GM18868 (cell line): ENCODE measurements at regions not wholly inside any gene's neighbourhood (a gene's known extent, or its start where the extent isn't known, plus 50 kb on each side); places are given as distances from the start of the nearest gene placed in this dataset.
"Not testable (repeated sequence)": the region's sequence is repeated elsewhere in the genome, so short reads cannot be mapped to it uniquely, and the experiment has no call there.

Source experiments
- ATAC-seq: cut with Tn5 transposase; IDR thresholded peaks from one replicate; pipeline ENCODE4 v1.9.1; 2021; ENCODE audit warnings: mild to moderate bottlenecking, moderate library complexity; ENCODE audit not compliant: unreplicated experiment

DNA sequence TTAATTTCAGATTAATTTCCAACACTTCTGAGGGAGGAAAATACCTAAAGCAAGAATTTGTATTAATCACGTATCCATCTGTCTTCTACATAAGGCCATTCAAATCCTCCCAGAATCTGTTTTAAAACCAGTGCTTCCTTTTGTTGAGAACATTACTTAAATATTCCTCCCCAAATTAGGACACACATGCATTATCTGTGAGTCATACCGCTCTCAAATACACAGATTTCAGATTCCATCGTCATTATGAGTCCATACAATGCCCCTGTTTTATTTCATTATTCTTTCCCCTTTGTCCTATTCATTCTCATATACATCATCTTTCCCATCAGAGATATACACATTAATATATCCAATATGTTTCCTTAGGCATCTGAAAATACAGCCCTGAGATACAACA is 57.3 kb upstream of the PRSS12 start:
- ATAC-seq = no peak

DNA sequence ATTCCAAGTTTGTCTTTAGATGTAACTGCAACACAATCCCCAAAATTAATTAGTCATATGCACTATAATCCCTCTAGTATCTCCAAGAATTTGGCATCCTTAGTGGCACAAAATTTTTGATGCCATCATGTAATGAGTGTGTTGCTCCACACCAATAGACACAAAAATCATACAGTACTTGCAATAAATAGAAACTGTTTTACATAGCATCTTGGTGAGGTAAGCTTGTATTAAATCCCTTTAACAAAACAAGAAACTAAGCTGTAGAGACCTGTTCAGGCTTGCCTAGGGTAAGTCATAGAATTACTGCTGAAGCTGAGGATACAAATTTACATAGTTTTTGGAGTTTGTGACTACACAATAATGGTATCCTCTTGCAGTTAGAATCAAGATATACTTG is 64.5 kb upstream of the PRSS12 start:
- ATAC-seq = no peak

DNA sequence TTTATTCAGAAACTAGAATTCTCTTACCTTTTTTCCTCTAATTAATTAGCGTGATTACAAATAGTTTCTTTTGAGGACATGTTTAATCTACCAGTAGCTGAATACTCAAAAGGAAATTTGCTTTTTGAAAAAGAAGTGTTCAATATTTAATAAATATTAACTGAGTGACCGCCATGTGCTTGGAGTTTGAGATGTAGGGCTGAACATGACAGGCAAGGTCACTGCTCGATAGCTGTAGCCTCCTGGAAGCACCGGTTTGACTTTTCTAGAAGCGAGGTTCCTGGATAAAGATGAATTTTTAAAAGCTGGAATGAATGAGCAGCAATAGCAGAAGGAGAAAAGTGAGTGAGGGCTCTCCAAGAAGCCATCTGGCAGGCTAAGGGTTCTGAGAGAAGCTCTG is 65.0 kb upstream of the PRSS12 start:
- ATAC-seq = not testable (repeated sequence)

DNA sequence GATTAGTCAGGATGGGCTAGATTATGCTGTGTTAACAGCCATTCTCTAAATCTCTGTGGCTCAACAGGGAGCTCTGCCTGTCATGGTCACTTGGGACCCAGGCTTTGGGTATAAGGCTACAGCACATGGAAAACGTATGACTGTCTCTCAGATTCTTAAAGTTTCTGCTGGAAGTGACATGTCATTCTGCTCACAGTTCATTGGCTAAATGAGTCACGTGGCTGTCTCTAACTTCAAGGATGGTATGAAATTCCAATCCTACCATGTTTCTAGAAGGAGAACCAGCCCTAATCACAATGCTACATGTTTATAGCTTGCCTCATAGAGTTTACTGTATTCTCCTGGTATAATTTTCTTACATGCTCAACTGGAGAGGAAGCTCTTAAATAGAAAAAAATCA is 65.6 kb upstream of the PRSS12 start:
- ATAC-seq = not testable (repeated sequence)

DNA sequence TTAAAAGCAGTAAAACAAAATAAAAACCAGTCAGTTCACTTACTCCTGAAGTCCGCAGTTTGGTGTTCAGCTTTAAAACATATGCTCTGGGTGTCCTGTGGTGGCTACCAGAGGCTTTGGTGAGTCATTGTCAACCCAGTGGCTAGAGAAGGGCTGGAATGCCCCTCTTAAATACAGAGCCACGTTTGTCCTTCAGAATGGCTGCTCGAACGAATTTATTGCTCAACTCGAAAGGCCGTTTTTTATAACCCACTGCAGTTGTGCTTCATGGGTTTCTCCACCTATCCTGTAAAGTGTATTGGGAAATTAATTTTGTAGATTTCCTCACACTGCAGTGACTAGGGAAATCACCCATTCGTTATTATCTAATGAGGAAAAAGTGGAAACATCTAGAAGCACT is 66.8 kb upstream of the PRSS12 start:
- ATAC-seq = not testable (repeated sequence)

DNA sequence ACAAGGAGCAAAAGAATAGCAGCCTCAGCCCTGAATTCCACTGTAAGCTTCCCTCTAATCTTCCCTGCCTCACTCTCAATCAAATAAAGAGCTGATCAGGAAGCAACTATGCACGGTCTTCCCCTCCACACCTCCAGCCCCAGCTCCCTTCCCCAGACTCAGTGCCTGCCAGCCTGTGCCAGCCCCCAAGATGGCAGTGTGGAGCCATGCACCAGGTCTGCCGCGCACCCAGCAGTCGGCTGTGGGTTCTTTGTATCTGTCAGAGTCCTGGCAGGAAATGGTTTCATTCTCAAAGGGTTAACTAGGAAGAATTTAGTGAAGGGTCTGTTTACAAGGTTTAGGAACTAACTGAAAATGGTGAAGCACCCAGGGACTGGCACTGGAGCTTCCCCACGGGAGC is 71.3 kb upstream of the PRSS12 start:
- ATAC-seq = not testable (repeated sequence)

DNA sequence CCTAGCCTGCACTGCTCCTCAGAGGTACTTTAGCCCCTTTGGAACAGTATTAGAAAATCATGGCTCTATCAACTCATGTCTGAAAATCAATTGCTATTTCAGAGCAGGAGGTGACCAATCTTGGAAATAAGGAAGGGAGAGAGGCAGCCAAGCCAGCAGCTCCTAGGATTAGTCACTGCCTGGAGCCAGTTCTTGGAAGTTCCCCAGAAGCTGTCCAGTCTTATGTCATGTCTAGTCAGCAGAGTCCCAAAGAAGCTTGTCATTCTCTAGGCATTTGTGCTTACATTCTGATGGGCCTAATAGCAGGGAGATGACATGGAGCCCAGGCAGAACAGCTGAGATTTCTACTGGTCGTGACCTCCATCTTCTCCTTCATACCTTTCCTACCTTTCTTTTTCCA is 76.1 kb upstream of the PRSS12 start:
- ATAC-seq = not testable (repeated sequence)

DNA sequence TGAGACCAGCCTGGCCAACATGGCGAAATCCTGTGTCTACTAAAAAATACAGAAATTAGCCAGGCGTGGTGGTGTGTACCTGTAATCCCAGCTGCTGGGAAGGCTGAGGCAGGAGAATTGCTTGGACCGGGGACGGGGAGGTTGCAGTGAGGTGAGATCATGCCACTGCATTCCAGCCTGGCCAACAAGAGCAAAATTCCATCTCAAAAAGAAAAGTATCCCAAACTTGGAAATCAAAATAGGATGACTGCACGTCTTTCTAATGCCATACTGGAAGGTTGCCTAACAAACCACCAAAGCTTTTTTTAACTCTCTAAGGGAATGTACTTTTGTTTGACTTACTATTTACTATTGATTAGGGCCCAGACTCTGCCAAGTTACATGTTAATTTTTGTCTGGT is 79.6 kb upstream of the PRSS12 start:
- ATAC-seq = not testable (repeated sequence)

DNA sequence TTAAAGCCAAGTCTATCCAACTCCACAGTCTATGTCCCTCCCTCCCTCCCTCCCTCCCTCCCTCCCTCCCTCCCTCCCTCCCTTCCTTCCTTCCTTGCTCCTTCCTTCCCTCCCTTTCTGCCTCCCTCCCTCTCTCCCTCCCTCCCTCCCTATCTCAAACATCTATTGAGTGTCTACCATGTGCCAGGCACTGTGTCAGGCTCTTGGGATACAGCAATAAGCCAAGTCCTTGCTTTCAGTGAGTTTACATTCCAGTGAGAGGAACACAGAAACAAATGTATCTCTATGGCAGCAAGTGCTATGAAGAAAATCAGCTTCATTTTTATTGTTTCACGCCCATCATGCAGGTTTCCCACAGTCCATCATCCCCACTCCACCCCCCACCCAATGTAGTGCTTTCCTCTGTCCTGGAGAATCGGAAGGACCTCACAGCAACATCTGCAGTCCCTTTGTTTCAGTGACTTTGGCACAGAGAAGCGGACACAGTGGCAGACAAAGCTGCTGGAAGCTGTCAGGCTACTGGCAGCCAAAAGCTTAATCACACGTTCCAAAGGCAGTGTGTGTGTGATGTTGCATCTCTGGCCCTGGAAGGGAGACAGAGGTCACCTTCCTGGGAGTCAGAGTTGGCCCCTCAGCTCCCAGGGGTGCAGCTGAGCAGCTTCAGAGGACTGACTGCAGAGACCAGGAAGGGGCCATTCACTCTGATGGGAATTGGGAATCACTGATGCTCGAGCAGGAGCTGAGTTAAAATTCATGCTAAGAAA is 81.0 kb upstream of the PRSS12 start:
- not testable (repeated sequence) for ATAC-seq

DNA sequence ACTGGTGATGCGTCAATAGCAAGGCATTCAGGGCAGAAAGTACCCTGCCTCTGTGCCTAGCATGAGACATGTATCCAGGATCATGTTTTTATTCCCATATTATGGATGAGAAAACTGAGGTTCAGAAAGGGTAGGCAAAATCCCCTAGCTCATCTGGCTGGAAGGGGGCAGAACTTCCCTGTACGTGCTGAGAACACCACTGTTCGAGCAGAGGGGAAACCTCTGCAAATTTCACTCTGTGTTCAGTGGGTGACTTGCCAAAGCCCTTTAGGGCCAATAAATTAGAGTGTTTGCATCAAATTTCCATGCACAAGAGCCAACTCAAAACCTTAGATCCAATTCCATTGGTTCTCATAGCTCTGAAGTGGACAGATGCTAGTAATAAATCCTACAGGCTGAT is 82.6 kb upstream of the PRSS12 start:
- ATAC-seq = not testable (repeated sequence)

DNA sequence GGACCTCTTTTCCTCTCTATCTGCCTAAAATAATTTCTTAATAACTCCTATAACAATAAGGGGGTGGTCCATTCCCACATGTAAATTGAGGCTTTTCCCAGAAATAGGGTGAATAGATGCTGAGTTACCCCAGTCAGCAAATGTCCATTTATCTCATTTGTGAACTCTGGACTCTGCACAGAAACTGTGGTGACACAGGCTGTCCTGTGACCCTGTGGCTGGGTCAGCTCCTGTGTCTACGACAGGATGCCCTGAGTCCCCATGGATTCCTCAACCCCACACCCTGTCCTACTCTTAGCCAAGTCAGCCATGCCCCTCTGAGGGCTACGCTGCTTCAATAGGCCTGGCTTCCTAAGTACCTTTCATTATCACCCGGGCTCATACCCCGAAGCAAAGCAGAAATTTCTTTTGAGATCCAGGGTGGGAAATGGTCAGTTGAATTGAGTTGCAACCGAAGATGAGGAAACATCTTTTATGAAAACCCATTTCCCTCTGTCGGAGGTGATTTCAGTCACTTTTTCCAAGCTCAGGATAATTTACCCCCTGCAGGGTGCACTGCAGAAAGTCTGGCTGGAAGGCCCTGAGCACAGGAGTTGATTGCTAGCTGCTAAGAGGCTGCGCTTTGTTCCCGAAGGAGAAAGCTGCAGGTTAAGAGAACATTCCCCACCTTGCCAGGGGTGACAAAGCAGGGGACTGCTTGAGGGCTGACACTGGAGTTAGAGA is 89.5 kb upstream of the PRSS12 start:
- not testable (repeated sequence) for ATAC-seq

DNA sequence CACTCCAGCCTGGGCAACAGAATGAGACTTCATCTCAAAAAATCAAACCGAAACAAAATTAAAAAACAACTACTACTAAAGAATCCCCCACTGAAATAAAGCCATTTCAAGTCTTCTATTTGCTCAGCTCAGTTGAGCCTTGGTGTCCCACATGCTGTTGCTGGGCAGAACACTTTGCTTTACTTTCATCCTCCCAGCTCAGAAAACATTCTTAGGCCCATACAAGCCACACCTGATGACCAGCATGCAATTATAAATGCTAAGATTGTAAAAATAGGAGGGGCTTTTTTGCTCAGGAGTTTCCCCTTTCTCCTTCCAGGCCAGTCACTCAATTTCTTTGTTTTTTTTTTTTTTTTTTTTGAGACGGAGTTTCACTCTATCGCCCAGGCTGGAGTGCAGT is 94.6 kb upstream of the PRSS12 start:
- ATAC-seq = peak; percentile 64

DNA sequence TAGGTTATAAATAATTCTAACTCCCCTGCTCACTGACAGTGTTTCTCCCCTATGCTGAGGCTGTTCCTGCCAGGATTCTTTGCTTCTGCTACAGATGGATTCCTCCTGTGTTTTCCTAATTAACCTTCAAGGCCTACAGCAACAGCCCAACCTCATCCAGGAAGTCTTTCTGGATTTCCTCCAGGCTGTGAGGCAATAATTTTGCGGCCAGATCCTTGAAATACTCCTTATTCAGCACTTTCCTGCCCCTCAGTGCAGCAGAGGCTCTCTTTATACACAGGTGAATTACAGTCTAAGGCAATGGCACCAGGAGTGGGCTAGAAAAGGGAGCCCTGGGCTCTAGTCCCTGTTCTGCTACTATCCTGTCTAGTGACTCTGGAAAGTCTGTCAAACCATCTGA is 102.1 kb upstream of the PRSS12 start:
- not testable (repeated sequence) for ATAC-seq

DNA sequence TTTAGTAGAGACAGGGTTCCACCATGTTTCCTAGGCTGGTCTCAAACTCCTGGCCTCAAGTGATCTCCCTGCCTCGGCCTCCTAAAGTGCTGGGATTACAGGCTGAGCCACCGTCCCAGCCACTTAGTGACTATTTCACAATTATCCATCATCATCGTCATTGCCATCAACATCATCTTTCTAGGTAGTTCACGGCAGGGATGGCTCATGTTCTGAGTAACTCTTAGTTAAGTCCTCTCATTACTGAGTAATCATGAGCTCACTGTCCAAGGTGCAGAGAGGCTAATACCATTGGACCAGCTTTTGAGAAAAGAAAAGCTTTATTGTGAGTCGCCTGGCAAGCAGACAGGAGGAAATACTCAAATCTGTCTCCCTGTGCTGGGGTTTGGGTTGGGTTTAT is 108.6 kb upstream of the PRSS12 start:
- not testable (repeated sequence) for ATAC-seq

DNA sequence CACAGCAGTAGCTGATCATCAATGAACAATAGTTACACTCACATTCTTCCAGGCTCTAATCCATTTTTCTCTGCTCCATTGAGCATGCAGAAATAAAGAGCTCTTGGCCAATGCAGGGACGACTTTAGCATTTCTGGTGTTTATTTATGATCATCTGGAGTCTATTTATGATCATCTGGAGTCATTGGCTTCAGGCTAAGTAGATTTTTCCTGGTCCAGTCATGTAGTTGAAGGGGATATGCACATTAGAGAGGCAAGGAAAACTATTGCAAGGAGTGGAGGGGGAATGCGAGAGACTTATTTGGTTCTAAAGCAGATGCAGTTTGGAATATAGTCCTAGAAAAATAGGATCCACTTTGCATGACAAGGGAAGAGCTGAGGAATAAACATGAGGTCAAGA is 113.0 kb upstream of the PRSS12 start:
- ATAC-seq = not testable (repeated sequence)

DNA sequence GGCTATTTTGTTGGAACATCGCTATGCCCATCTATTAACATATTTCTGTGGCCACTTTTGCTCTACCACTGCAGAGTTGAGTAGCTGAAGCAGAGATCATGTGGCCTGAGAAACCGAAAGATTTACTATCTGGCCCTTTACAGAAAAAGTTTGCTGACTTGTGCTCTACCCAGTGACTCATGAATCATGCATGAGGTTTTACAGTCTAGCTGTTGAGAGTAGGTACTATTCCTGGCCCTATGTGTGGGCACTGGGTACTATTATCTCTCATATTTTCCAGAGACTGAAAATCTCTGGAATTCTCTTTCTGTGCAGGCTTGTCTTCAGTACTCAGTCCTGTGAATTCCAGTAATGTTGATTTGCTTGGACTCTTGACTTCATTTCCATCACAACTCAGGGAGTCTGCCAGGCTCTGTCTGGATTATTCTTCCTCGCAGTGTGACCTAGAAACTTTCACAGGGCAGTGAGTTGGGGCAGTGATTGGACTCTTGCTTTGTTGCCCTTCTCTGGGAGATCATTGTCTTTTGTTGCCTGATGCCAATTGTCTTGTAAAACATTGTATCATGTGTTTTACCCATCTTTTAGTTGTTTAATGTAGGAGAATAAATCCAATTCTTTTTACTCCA is 121.3 kb upstream of the PRSS12 start:
- peak; percentile 55 for ATAC-seq

DNA sequence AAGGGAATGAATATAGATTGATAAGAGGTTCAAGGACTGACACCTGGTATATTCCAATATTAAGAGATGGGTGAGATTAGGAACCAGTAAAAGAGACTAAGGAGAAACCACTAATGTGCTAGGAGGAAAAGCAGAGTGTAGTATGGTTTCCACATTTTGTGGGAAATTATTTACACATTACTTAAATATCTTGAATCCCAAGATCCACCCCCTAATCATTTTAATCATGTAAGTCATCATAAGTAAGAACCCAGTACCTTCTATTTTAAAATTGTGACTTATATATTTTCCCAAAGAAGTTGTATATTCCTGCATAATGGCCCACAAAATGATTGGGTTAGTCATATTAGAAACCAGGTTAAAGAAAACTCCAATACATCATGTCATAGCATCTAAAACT is 122.0 kb upstream of the PRSS12 start:
- not testable (repeated sequence) for ATAC-seq

DNA sequence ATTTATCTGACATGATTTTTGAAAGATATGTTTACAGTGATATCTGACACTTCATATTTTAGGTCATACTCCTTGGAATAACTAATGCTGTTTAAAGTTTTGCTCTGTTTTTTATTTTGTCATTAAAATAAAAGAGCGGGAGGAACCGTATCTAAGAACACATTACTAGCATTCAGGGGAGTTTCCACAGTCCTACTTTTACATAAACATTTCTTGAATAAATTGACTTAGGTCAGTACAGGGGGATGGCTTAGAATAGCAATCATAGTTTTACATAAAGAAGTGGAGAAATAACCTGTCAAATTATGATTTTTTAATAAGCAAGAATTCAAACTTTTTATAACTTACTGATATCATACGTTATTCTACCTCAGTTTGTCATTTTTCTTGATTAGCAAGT is 123.1 kb upstream of the PRSS12 start:
- not testable (repeated sequence) for ATAC-seq

DNA sequence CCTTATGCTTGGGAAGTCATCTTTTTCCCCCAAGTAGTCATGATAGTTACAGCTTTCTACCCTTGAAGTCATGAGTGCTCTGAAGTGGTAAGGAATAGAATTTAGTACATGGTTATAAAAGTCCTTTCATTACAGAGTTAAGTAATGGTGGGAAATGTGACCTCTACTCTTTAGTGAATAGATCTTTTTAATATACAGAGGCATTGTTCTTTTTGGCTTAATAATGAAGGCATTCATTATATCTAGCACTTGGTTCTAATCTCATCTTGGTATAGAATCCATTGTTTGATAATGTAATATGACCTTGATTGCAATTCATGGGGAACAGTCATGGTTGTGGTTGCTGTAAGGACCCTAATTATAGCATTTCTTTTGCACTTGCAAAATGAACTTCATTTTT is 125.0 kb upstream of the PRSS12 start:
- not testable (repeated sequence) for ATAC-seq

DNA sequence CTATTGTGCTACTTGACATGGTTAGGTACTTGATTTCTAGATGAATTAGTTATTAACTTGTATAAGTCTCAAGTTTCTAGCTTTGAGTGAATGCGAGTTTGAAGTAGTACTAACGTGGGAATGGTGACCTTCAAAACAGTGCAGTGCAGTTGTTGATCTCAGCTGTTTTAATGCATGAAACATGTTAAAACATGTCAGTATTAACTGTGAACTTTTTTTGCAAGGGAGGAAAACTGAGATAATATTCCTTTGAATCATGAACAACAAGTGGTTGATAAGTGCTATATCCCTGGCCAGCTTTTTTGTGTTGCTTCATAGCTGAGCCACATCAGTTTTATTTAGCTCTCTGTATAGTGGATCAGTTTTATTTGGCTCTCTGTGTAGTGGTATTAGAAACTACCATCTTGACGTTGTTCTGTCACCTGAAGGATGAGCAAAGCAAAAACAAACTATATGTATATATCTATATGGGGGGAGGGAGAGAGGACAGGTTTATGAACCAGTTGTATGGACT is 133.1 kb upstream of the PRSS12 start:
- not testable (repeated sequence) for ATAC-seq

DNA sequence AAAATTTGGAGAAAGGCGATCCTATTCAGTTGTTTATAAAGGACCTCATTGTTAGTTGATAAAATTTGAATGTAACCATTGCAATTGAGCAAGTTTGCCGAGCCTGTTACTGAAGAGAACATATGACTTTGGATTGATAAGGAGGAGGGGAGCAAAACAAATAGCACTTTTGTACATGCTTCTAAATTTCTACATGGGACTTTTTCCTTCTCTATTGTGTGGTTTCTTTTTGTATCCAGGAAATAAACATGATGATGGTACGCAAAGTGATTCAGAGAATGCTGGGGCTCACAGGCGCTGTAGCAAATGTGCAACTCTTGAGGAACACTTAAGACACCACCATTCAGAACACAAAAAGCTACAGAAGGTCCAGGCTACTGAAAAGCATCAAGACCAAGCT is 140.2 kb upstream of the PRSS12 start:
- ATAC-seq = not testable (repeated sequence)

DNA sequence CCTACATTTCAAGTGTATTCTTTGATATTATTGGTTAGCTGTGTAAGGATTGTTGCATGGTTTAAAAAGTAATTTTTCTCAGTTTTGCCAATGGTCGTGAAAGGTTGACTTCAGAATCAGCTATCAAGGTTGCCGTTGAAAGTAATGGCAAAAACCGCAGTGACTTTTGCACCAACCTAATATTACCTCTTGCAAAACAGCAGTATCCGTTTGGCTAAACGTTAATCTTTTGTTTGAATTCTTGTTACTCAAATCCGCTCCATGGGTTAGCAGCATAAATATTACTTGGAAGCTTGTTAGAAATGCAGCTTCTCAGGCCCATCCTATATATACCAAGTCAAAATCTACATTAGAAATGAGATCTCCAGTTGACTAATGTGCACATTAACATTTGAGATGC is 141.6 kb upstream of the PRSS12 start:
- ATAC-seq = not testable (repeated sequence)
